Esophagus squamous epithelium (tissue), 4 donors: ENCODE measurements at regions not wholly inside any gene's neighbourhood (a gene's known extent, or its start where the extent isn't known, plus 50 kb on each side); places are given as distances from the start of the nearest gene placed in this dataset.

ENCODE experiments used
- POLR2A ChIP-seq, 4 donors: fragments of 450-650 bp; IDR thresholded peaks; one replicate each; pipeline ENCODE4 v1.6.1; 2017; ENCODE audit warnings: antibody characterized with exemption in 4 of 4, mild to moderate bottlenecking in 4 of 4, moderate library complexity in 3 of 4
- TF ChIP-seq, protein P1 (sequence below), 6 experiments: fragments of 450-650 bp in 4 of 6; fragments of 200-600 bp in 2 of 6; sonication (generic) in 2 of 6; IDR thresholded peaks; one replicate each; pipeline ENCODE4 v1.5.1; 2016 to 2019; ENCODE audit warnings: antibody characterized with exemption in 6 of 6, mild to moderate bottlenecking in 4 of 6, moderate library complexity in 4 of 6

- TF ChIP-seq, protein P1, sequence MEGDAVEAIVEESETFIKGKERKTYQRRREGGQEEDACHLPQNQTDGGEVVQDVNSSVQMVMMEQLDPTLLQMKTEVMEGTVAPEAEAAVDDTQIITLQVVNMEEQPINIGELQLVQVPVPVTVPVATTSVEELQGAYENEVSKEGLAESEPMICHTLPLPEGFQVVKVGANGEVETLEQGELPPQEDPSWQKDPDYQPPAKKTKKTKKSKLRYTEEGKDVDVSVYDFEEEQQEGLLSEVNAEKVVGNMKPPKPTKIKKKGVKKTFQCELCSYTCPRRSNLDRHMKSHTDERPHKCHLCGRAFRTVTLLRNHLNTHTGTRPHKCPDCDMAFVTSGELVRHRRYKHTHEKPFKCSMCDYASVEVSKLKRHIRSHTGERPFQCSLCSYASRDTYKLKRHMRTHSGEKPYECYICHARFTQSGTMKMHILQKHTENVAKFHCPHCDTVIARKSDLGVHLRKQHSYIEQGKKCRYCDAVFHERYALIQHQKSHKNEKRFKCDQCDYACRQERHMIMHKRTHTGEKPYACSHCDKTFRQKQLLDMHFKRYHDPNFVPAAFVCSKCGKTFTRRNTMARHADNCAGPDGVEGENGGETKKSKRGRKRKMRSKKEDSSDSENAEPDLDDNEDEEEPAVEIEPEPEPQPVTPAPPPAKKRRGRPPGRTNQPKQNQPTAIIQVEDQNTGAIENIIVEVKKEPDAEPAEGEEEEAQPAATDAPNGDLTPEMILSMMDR (IDR thresholded peaks at IDR 0.05) = no peak
- TF ChIP-seq POLR2A (IDR thresholded peaks at IDR 0.05) = no peak
These were observed 857.2 kb upstream of the PHF14 start for GRCh38 chr7:10116511-10116910.
